ENCODE measurements at regions not wholly inside any gene's neighbourhood (a gene's known extent, or its start where the extent isn't known, plus 50 kb on each side); places are given as distances from the start of the nearest gene placed in this dataset.

DNA sequence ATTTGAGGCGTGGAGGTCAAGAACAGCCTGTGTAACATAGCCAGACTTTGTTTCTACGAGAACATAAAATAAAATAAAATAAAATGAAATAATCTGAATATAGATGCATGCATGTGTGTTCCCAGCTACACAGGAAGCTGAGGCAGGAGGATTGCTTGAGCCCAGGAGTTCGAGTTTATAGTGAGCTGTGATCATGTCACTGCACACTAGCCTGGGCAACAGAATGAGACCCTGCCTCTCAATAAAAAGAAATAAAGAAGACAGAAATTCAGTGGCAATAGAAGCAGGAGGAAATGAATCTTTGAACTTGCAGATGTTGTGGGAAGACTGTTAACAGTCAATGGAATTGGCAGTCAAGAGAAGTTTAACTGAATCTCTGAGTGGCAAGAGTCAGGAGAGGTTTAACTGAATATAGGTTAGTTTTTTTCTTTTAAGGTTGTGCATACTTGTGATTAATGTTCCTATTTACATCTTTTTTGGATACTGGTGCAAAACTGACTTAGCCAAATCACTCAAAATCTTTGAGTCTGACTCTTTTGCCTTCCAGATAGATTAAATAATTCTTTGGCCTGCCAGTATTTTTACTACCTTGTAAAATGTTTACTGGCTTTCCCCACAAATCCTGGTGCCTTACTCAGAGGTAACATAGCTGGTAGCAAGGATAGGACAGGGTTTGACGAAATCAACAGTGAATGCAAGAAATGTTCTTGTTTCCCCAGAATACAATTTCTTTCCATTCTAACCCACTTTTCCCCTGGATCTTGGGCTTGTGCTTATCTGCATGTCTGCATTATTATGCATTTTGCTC, 361.4 kb downstream of the PDCD6IP start:
- TF ChIP-seq, protein P1, sequence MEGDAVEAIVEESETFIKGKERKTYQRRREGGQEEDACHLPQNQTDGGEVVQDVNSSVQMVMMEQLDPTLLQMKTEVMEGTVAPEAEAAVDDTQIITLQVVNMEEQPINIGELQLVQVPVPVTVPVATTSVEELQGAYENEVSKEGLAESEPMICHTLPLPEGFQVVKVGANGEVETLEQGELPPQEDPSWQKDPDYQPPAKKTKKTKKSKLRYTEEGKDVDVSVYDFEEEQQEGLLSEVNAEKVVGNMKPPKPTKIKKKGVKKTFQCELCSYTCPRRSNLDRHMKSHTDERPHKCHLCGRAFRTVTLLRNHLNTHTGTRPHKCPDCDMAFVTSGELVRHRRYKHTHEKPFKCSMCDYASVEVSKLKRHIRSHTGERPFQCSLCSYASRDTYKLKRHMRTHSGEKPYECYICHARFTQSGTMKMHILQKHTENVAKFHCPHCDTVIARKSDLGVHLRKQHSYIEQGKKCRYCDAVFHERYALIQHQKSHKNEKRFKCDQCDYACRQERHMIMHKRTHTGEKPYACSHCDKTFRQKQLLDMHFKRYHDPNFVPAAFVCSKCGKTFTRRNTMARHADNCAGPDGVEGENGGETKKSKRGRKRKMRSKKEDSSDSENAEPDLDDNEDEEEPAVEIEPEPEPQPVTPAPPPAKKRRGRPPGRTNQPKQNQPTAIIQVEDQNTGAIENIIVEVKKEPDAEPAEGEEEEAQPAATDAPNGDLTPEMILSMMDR (IDR thresholded peaks at IDR 0.05; ENCODE audit: extremely low read depth in 1 of 2, insufficient read depth in 1 of 2, low read depth in 1 of 2, low read length in 2 of 2): no peak
- TF ChIP-seq POLR2A (IDR thresholded peaks at IDR 0.05; ENCODE audit: low read depth, low read length) (no peak), EZH2 (IDR thresholded peaks at IDR 0.05; ENCODE audit: borderline replicate concordance, low read depth, low read length, severe bottlenecking) (no peak), POLR2AphosphoS5 (IDR thresholded peaks at IDR 0.05; ENCODE audit: insufficient read depth, low read depth, low read length) (no peak)
- TF ChIP-seq, protein P2, sequence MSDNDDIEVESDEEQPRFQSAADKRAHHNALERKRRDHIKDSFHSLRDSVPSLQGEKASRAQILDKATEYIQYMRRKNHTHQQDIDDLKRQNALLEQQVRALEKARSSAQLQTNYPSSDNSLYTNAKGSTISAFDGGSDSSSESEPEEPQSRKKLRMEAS (IDR thresholded peaks at IDR 0.05; ENCODE audit: insufficient read depth, insufficient read length): no peak

Measured in endothelial cell of umbilical vein (primary cell).